ENCODE measurements at regions not wholly inside any gene's neighbourhood (a gene's known extent, or its start where the extent isn't known, plus 50 kb on each side); places are given as distances from the start of the nearest gene placed in this dataset.
"Not testable (repeated sequence)": the region's sequence is repeated elsewhere in the genome, so short reads cannot be mapped to it uniquely, and the experiment has no call there.

GRCh38 chr4:75255261-75255660 lies 258.9 kb downstream of the RCHY1 start:
- no peaks in the 10 kb centered on the region for H3K4me1 ChIP-seq (replicated peaks in 1 of 2)
- no peak for DNase-seq
- H3K4me3 ChIP-seq, result no peak overlapping the region
- intact Hi-C loops (cut with DNase I), result no loop called here
- TF ChIP-seq POLR2A (IDR thresholded peaks at IDR 0.05) (no peak), CTCF (IDR thresholded peaks at IDR 0.05) (no peak)
- no peaks in the 10 kb centered on the region for H3K27me3 ChIP-seq
- 77 to 81% (median 77%) methylated on average over 4 of the region's 4 CpGs for WGBS, 4 donors
- no peaks in the 10 kb centered on the region for H3K9me3 ChIP-seq (replicated peaks in 1 of 3)
- H3K36me3 ChIP-seq (replicated peaks in 1 of 2), result no peaks in the 10 kb centered on the region
- H3K27ac ChIP-seq, result no peak overlapping the region

DNA sequence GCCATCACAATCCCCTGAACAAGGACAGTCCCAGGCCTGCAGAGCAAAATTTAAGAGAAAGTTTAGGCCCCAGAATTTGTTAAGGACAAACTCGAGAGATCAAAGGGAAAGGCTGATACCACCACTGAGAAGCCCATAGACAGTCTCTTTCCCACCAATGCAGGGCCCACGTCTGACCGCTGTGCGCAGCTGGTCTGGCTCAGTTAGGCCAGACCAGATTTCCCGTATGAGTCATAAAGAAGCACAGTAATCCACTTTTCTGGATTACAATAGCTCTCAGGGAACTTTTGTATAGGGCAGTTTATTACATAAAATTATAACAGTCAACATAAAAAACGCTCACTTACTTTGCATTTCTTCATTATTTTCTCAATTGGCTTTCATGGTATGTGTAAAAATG lies 259.5 kb downstream of the RCHY1 start:
- TF ChIP-seq CTCF (IDR thresholded peaks at IDR 0.05) (no peak), POLR2A (IDR thresholded peaks at IDR 0.05) (no peak)
- Histone ChIP-seq H3K9me3 (replicated peaks in 1 of 3) (no peaks in the 10 kb centered on the region), H3K4me3 (no peak overlapping the region), H3K27me3 (no peaks in the 10 kb centered on the region), H3K36me3 (replicated peaks in 1 of 2) (no peaks in the 10 kb centered on the region), H3K27ac (no peak overlapping the region), H3K4me1 (replicated peaks in 1 of 2) (no peaks in the 10 kb centered on the region)
- 82 to 86% (median 84%) methylated on average over 6 of the region's 6 CpGs for WGBS, 4 donors
- DNase-seq, result no peak
- intact Hi-C loops (cut with DNase I), result no loop called here

DNA sequence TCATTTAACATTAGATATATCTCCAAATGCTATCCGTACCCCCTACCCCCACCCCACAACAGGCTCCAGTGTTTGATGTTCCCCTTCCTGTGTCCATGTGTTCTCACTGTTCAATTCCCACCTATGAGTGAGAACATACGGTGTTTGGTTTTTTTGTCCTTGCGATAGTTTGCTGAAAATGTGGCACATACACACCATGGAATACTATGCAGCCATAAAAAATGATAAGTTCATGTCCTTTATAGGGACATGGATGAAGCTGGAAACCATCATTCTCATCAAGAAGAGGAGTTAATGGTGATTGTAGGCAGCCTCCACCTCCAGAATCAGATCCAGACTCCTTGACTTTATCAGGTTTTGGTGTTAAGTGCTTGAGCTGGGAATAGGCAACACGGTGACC lies 261.1 kb downstream of the RCHY1 start:
- H3K36me3 ChIP-seq (replicated peaks in 1 of 2); H3K27ac ChIP-seq; H3K9me3 ChIP-seq (replicated peaks in 1 of 3); H3K4me3 ChIP-seq; intact Hi-C loops (cut with DNase I); DNase-seq; H3K4me1 ChIP-seq (replicated peaks in 1 of 2); H3K27me3 ChIP-seq: not testable (repeated sequence)
- 67 to 88% (median 75%) methylated on average over 3 to 4 of the region's 4 CpGs for WGBS, 4 donors

GRCh38 chr4:75251547-75251946 lies 262.7 kb downstream of the RCHY1 start:
- intact Hi-C loops (cut with DNase I), result no loop called here
- H3K27me3 ChIP-seq, result no peaks in the 10 kb centered on the region
- no peak overlapping the region for H3K4me3 ChIP-seq
- H3K4me1 ChIP-seq (replicated peaks in 1 of 2), result no peaks in the 10 kb centered on the region
- no peaks in the 10 kb centered on the region for H3K36me3 ChIP-seq (replicated peaks in 1 of 2)
- DNase-seq, result no peak
- 65 to 77% (median 76%) methylated on average over 3 of the region's 3 CpGs for WGBS, 4 donors
- H3K9me3 ChIP-seq (replicated peaks in 1 of 3), result no peaks in the 10 kb centered on the region
- no peak overlapping the region for H3K27ac ChIP-seq
- TF ChIP-seq POLR2A (IDR thresholded peaks at IDR 0.05), result no peak
- TF ChIP-seq CTCF (IDR thresholded peaks at IDR 0.05), result no peak

DNA sequence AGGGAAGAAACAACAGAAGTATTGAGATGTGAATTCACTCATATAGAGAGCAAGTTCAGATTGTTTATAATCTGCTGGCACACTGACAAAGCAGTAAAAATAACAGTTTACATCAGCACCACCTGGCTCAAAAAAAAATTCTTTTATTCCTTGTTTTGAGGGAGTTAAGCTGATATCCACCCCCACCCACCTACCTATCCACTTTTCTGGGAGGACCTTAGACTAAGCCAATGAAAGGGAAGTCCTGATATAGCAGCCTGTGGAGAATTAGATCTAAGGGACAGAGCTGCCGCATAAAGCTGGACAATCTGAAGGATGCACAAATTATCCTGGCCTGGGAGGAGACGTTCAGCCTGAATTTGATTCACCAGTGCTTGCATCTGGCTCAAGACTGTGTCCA lies 264.5 kb downstream of the RCHY1 start:
- no peak overlapping the region for H3K4me3 ChIP-seq
- DNase-seq, result no peak
- H3K27ac ChIP-seq, result no peak overlapping the region
- H3K27me3 ChIP-seq, result no peaks in the 10 kb centered on the region
- no peaks in the 10 kb centered on the region for H3K9me3 ChIP-seq (replicated peaks in 1 of 3)
- no peaks in the 10 kb centered on the region for H3K4me1 ChIP-seq (replicated peaks in 1 of 2)
- intact Hi-C loops (cut with DNase I), result no loop called here
- TF ChIP-seq CTCF (IDR thresholded peaks at IDR 0.05), result no peak
- no peak for TF ChIP-seq POLR2A (IDR thresholded peaks at IDR 0.05)
- H3K36me3 ChIP-seq (replicated peaks in 1 of 2), result no peaks in the 10 kb centered on the region
- 67 to 74% (median 70%) methylated on average over 2 of the region's 2 CpGs for WGBS, 4 donors

Data from adrenal gland (tissue), 9 donors.